ENCODE measurements at regions not wholly inside any gene's neighbourhood (a gene's known extent, or its start where the extent isn't known, plus 50 kb on each side); places are given as distances from the start of the nearest gene placed in this dataset.

GRCh38 chr1:69494221-69494620 lies 73.5 kb upstream of the LRRC7 start:
- Histone ChIP-seq H3K4me1 (ENCODE audit: control insufficient read depth in 4 of 4, insufficient read depth in 4 of 4, low read length in 3 of 4) (no peaks in the 10 kb centered on the region), H3K36me3 (ENCODE audit: control insufficient read depth in 4 of 4, insufficient read depth in 3 of 4, low read depth in 1 of 4, low read length in 3 of 4) (no peaks in the 10 kb centered on the region), H3K9ac (ENCODE audit: low read depth in 1 of 2, low read length in 2 of 2) (no peak overlapping the region), H3K27me3 (ENCODE audit: control insufficient read depth in 4 of 4, insufficient read depth in 4 of 4, low read length in 3 of 4) (no peaks in the 10 kb centered on the region), H3K27ac (ENCODE audit: low read depth in 1 of 2, low read length in 2 of 2) (no peak overlapping the region), H3K4me3 (ENCODE audit: low read depth in 1 of 3, low read length in 3 of 3) (no peak overlapping the region), H3K9me3 (ENCODE audit: control insufficient read depth in 4 of 4, low read length in 3 of 4) (no peaks in the 10 kb centered on the region)
- TF ChIP-seq REST (IDR thresholded peaks at IDR 0.05) (no peak), RXRA (IDR thresholded peaks at IDR 0.05) (no peak), TAF1 (conservative IDR thresholded peaks at IDR 0.05) (no peak), SP1 (IDR thresholded peaks at IDR 0.05) (no peak), MAX (IDR thresholded peaks at IDR 0.05) (no peak)
- no peak for DNase-seq (ENCODE audit: low spot score)

DNA sequence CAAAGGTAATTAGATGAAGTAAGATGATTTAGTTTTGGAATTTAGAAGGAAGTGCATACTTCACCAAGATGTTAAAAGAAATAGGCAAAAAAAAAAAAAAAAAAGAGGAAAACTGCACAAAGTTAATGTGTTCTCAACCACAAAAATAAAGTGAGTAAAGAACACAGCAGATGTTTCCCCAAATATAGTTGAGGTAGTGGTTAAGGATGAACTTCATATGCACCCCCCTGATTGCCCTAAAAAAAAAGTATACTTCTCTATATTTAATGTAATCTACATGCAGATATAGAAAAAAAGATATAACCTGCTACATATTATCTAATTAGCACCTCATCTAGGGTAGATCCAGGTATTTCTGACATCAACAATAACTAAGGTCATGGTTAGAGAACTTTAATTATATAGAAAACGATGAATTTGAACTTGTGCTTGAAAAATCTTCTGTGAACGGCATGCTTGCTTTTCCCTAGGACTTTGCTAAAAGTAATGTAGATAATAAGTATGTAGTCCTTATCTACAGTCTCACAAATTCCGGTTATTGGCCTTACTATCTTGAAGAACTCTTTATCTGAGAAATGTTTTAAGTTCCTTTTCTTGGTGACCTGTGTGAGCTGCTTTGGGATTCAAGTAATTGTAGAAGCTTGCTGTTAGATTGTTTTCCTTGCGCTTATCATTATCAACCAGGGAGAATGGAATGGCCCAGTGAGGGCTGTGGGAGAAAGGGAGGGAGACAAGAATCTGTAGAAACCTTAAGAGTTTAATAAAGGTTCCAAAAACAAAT lies 70.1 kb upstream of the LRRC7 start:
- TF ChIP-seq FOXA1 (IDR thresholded peaks at IDR 0.05) (no peak), HNF4G (IDR thresholded peaks at IDR 0.05) (no peak), RXRA (IDR thresholded peaks at IDR 0.05) (no peak), SP1 (IDR thresholded peaks at IDR 0.05) (no peak), EGR1 (IDR thresholded peaks at IDR 0.05; ENCODE audit: low read depth in 2 of 2) (no peak), RAD21 (IDR thresholded peaks at IDR 0.05) (no peak), CTCF (IDR thresholded peaks at IDR 0.05; ENCODE audit: low read depth, low read length, missing input control) (no peak), TAF1 (conservative IDR thresholded peaks at IDR 0.05) (no peak), FOXA2 (IDR thresholded peaks at IDR 0.05) (no peak), JUND (IDR thresholded peaks at IDR 0.05) (no peak), YY1 (IDR thresholded peaks at IDR 0.05) (no peak), GABPA (IDR thresholded peaks at IDR 0.05 in 1 of 2, conservative IDR thresholded peaks at IDR 0.05 in 1 of 2) (no peak), REST (IDR thresholded peaks at IDR 0.05) (no peak), MAX (IDR thresholded peaks at IDR 0.05) (no peak), NR2F2 (IDR thresholded peaks at IDR 0.05) (no peak), HNF4A (conservative IDR thresholded peaks at IDR 0.05) (no peak)
- TF ChIP-seq, protein P1, sequence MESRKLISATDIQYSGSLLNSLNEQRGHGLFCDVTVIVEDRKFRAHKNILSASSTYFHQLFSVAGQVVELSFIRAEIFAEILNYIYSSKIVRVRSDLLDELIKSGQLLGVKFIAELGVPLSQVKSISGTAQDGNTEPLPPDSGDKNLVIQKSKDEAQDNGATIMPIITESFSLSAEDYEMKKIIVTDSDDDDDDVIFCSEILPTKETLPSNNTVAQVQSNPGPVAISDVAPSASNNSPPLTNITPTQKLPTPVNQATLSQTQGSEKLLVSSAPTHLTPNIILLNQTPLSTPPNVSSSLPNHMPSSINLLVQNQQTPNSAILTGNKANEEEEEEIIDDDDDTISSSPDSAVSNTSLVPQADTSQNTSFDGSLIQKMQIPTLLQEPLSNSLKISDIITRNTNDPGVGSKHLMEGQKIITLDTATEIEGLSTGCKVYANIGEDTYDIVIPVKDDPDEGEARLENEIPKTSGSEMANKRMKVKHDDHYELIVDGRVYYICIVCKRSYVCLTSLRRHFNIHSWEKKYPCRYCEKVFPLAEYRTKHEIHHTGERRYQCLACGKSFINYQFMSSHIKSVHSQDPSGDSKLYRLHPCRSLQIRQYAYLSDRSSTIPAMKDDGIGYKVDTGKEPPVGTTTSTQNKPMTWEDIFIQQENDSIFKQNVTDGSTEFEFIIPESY (IDR thresholded peaks at IDR 0.05) = no peak
- TF ChIP-seq, protein P2, sequence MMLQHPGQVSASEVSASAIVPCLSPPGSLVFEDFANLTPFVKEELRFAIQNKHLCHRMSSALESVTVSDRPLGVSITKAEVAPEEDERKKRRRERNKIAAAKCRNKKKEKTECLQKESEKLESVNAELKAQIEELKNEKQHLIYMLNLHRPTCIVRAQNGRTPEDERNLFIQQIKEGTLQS (IDR thresholded peaks at IDR 0.05) = no peak
- no peak overlapping the region for H3K4me3 ChIP-seq (ENCODE audit: low read depth in 1 of 3, low read length in 3 of 3)
- no peak overlapping the region for H3K27ac ChIP-seq (ENCODE audit: low read depth in 1 of 2, low read length in 2 of 2)
- DNase-seq (ENCODE audit: low spot score) = no peak
- H3K36me3 ChIP-seq (ENCODE audit: control insufficient read depth in 4 of 4, insufficient read depth in 3 of 4, low read depth in 1 of 4, low read length in 3 of 4) = no peaks in the 10 kb centered on the region
- H3K9ac ChIP-seq (ENCODE audit: low read depth in 1 of 2, low read length in 2 of 2) = no peak overlapping the region
- H3K9me3 ChIP-seq (ENCODE audit: control insufficient read depth in 4 of 4, low read length in 3 of 4) = no peaks in the 10 kb centered on the region
- no peaks in the 10 kb centered on the region for H3K27me3 ChIP-seq (ENCODE audit: control insufficient read depth in 4 of 4, insufficient read depth in 4 of 4, low read length in 3 of 4)
- 50% methylated on average over 4 of the region's 4 CpGs for WGBS
- H3K4me1 ChIP-seq (ENCODE audit: control insufficient read depth in 4 of 4, insufficient read depth in 4 of 4, low read length in 3 of 4) = no peaks in the 10 kb centered on the region
